Sigmoid colon (tissue), 4 donors: ENCODE measurements at regions not wholly inside any gene's neighbourhood (a gene's known extent, or its start where the extent isn't known, plus 50 kb on each side); places are given as distances from the start of the nearest gene placed in this dataset.

Experiments used
- EP300 ChIP-seq, 4 donors: sonication (generic); formaldehyde crosslinking; IDR thresholded peaks; one replicate each; pipeline ENCODE4 v1.6.1; 2017; ENCODE audit warnings: antibody characterized with exemption in 4 of 4
- POLR2AphosphoS5 ChIP-seq, 4 donors: sonication (generic); formaldehyde crosslinking; IDR thresholded peaks; one replicate each; pipeline ENCODE4 v1.6.1; 2017; ENCODE audit warnings: antibody characterized with exemption in 4 of 4
- TF ChIP-seq, protein P1 (sequence below), 4 experiments: fragments of 450-650 bp in 3 of 4; fragments of 200-600 bp in 1 of 4; IDR thresholded peaks; one replicate each; pipeline ENCODE4 v1.5.1; 2016 to 2019; ENCODE audit warnings: antibody characterized with exemption in 4 of 4, mild to moderate bottlenecking in 3 of 4, moderate library complexity in 2 of 4

GRCh38 chr5:60060389-60060788 is 166.9 kb upstream of the PDE4D start:
- TF ChIP-seq POLR2AphosphoS5 (IDR thresholded peaks at IDR 0.05) (no peak), EP300 (IDR thresholded peaks at IDR 0.05) (no peak)
- TF ChIP-seq, protein P1, sequence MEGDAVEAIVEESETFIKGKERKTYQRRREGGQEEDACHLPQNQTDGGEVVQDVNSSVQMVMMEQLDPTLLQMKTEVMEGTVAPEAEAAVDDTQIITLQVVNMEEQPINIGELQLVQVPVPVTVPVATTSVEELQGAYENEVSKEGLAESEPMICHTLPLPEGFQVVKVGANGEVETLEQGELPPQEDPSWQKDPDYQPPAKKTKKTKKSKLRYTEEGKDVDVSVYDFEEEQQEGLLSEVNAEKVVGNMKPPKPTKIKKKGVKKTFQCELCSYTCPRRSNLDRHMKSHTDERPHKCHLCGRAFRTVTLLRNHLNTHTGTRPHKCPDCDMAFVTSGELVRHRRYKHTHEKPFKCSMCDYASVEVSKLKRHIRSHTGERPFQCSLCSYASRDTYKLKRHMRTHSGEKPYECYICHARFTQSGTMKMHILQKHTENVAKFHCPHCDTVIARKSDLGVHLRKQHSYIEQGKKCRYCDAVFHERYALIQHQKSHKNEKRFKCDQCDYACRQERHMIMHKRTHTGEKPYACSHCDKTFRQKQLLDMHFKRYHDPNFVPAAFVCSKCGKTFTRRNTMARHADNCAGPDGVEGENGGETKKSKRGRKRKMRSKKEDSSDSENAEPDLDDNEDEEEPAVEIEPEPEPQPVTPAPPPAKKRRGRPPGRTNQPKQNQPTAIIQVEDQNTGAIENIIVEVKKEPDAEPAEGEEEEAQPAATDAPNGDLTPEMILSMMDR (IDR thresholded peaks at IDR 0.05), result no peak
